ENCODE measurements at regions not wholly inside any gene's neighbourhood (a gene's known extent, or its start where the extent isn't known, plus 50 kb on each side); places are given as distances from the start of the nearest gene placed in this dataset.
"Not testable (repeated sequence)": the region's sequence is repeated elsewhere in the genome, so short reads cannot be mapped to it uniquely, and the experiment has no call there.

GRCh38 chr2:126952216-126952615 lies 53.5 kb downstream of the TEX51 start:
- intact Hi-C loops (cut with micrococcal nuclease): no loop called here

GRCh38 chr2:126953483-126953882 lies 54.8 kb downstream of the TEX51 start:
- intact Hi-C loops (cut with micrococcal nuclease): no loop called here

- intact Hi-C loops (cut with micrococcal nuclease): no loop called here
These were observed 56.1 kb downstream of the TEX51 start for GRCh38 chr2:126954831-126955230.

GRCh38 chr2:126956773-126957172 lies 58.1 kb downstream of the TEX51 start:
- intact Hi-C loops (cut with micrococcal nuclease): not testable (repeated sequence)

- intact Hi-C loops (cut with micrococcal nuclease): no loop called here
These were observed 64.7 kb downstream of the TEX51 start for GRCh38 chr2:126963390-126963789.

- intact Hi-C loops (cut with micrococcal nuclease): no loop called here
These were observed 67.9 kb downstream of the TEX51 start for GRCh38 chr2:126966601-126967000.

GRCh38 chr2:126970583-126970982 lies 71.9 kb downstream of the TEX51 start:
- intact Hi-C loops (cut with micrococcal nuclease): loop anchor here (5.0 kb wide), 1 partner anchor 193 kb away; no protein-coding TSS in a partner anchor

GRCh38 chr2:126971162-126971480 lies 72.4 kb downstream of the TEX51 start:
- intact Hi-C loops (cut with micrococcal nuclease): loop anchor here (1.0 to 5.0 kb wide), 2 partner anchors 54 to 194 kb away; no protein-coding TSS in a partner anchor

- intact Hi-C loops (cut with micrococcal nuclease): loop anchor here (1.0 to 5.0 kb wide), 5 partner anchors 54 to 726 kb away; no protein-coding TSS in a partner anchor
These were observed 73.0 kb downstream of the TEX51 start for GRCh38 chr2:126971481-126972278.

GRCh38 chr2:126972279-126972626 lies 73.6 kb downstream of the TEX51 start:
- intact Hi-C loops (cut with micrococcal nuclease): loop anchor here (1.0 to 5.0 kb wide), 4 partner anchors 195 to 727 kb away; no protein-coding TSS in a partner anchor

GRCh38 chr2:126973745-126974144 lies 75.1 kb downstream of the TEX51 start:
- intact Hi-C loops (cut with micrococcal nuclease): loop anchor here (2.0 to 5.0 kb wide), 2 partner anchors 196 to 575 kb away; no protein-coding TSS in a partner anchor

- intact Hi-C loops (cut with micrococcal nuclease): no loop called here
These were observed 77.3 kb downstream of the TEX51 start for GRCh38 chr2:126975671-126976655.

GRCh38 chr2:126976721-126977328 lies 78.1 kb downstream of the TEX51 start:
- intact Hi-C loops (cut with micrococcal nuclease): no loop called here

- intact Hi-C loops (cut with micrococcal nuclease): no loop called here
These were observed 79.6 kb downstream of the TEX51 start for GRCh38 chr2:126978333-126978732.

GRCh38 chr2:126979039-126980003 lies 80.6 kb downstream of the TEX51 start:
- intact Hi-C loops (cut with micrococcal nuclease): no loop called here

GRCh38 chr2:126981476-126981875 lies 82.8 kb downstream of the TEX51 start:
- intact Hi-C loops (cut with micrococcal nuclease): no loop called here

GRCh38 chr2:126982935-126983334 lies 84.2 kb downstream of the TEX51 start:
- intact Hi-C loops (cut with micrococcal nuclease): no loop called here

GRCh38 chr2:126986631-126987187 lies 88.0 kb downstream of the TEX51 start:
- intact Hi-C loops (cut with micrococcal nuclease): no loop called here

GRCh38 chr2:126988482-126988881 lies 89.8 kb downstream of the TEX51 start:
- intact Hi-C loops (cut with micrococcal nuclease): no loop called here

GRCh38 chr2:126989064-126989463 lies 90.4 kb downstream of the TEX51 start:
- intact Hi-C loops (cut with micrococcal nuclease): not testable (repeated sequence)

Data from T-helper 1 cell treated with Interleukin-12 subunit alpha and Interleukin-12 subunit beta and Interleukin-4 antibody, amounts not matched to agents 30 ng/mL and 1 ng/mL, for 36 hours (primary cell).